Testis (tissue), 2 donors: ENCODE measurements at regions not wholly inside any gene's neighbourhood (a gene's known extent, or its start where the extent isn't known, plus 50 kb on each side); places are given as distances from the start of the nearest gene placed in this dataset.

ENCODE experiments used
- POLR2A ChIP-seq: fragments of 450-650 bp; IDR thresholded peaks from one replicate; pipeline ENCODE4 v1.6.1; 2017; ENCODE audit warnings: antibody characterized with exemption, mild to moderate bottlenecking, moderate library complexity
- TF ChIP-seq, protein P1 (sequence below), 3 experiments: fragments of 450-650 bp in 2 of 3; fragments of 200-600 bp in 1 of 3; sonication (generic) in 1 of 3; IDR thresholded peaks; one replicate each; pipeline ENCODE4 v1.5.1; 2016 to 2019; ENCODE audit warnings: antibody characterized with exemption in 3 of 3, mild to moderate bottlenecking in 2 of 3, moderate library complexity in 1 of 3

DNA sequence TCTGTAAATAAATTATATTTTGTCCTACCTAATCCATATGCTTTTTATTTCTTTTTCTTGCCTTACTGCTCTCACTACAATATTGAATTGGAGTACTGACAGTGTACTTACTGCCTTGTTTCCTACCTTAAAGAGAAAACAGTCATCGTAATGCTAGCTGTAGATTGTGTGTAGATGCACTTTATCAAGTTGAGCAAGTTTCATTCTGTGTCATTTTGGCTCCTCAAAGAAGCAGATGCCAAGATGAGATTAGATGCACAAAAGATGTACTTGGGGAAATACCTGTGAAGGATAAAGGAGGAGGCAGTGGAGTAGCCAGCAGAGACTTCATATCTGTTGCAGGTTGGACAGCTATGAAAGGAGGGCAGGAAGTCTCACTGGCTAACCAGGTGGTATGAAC lies 145.5 kb downstream of the FTCDNL1 start:
- TF ChIP-seq POLR2A, result no peak
- TF ChIP-seq, protein P1, sequence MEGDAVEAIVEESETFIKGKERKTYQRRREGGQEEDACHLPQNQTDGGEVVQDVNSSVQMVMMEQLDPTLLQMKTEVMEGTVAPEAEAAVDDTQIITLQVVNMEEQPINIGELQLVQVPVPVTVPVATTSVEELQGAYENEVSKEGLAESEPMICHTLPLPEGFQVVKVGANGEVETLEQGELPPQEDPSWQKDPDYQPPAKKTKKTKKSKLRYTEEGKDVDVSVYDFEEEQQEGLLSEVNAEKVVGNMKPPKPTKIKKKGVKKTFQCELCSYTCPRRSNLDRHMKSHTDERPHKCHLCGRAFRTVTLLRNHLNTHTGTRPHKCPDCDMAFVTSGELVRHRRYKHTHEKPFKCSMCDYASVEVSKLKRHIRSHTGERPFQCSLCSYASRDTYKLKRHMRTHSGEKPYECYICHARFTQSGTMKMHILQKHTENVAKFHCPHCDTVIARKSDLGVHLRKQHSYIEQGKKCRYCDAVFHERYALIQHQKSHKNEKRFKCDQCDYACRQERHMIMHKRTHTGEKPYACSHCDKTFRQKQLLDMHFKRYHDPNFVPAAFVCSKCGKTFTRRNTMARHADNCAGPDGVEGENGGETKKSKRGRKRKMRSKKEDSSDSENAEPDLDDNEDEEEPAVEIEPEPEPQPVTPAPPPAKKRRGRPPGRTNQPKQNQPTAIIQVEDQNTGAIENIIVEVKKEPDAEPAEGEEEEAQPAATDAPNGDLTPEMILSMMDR (IDR thresholded peaks at IDR 0.05), result no peak
